ENCODE measurements at regions not wholly inside any gene's neighbourhood (a gene's known extent, or its start where the extent isn't known, plus 50 kb on each side); places are given as distances from the start of the nearest gene placed in this dataset.

GRCh38 chr3:1979961-1980615 lies 118.6 kb upstream of the CNTN4 start:
- no peak for TF ChIP-seq CTCF (IDR thresholded peaks at IDR 0.05)
- no peak for TF ChIP-seq POLR2A (IDR thresholded peaks at IDR 0.05)

Measured in lower leg skin (tissue), 3 donors.